ENCODE measurements at regions not wholly inside any gene's neighbourhood (a gene's known extent, or its start where the extent isn't known, plus 50 kb on each side); places are given as distances from the start of the nearest gene placed in this dataset.

DNA sequence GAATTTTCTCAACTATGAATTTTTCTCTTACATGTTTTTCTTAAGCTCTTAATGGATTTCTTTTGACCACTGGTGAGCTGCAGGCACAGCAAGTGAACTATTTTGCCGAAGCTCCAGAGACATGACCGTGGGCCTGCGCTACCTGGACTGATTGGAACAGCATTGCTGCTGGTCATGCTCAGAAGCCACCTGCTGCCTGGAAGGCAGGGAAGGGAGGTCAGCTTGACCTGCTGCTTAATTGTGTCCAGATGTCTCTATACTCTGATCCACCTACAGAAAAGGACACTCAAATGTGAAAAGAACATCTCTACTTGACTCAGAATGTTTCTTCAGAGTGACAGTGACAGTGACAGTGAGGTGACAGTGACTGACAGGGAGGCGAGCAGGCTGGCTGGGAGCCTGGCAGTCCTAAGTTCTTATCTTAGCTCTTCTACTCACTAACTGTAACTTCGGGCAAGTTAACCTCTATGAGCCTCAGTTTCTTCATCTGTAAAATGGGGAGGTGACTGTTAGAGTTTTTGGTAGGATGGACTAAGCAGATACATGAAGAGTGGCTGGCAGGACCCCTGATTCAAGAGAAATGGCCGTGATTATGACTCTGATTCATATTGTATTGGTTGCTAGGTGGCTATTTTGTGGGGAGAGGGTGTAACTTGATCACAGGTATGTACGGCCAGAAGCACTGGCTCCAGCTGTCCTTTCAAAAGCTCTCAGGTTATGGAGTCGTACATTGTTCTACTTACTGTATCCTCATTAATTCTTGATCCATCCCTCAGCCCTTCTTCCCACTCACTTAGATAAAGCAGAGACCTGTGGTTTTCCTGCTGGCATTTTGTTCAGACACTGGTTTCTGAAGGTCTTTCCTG lies 54.8 kb upstream of the DLG1 start:
- Histone ChIP-seq H3K27ac (peak overlapping the region in 2 of 3 donors; percentile 78 to 80), H3K27me3 (no peaks in the 10 kb centered on the region), H3K9me3 (no peaks in the 10 kb centered on the region), H3K36me3 (no peaks in the 10 kb centered on the region), H3K4me3 (replicated peaks in 1 of 3) (no peak overlapping the region), H3K4me1 (peaks cover 19 to 38% of the 10 kb centered on the region in 2 donors)
- 74 to 81% methylated on average over 8 of the region's 8 CpGs for WGBS, 2 donors
- TF ChIP-seq, protein P1, sequence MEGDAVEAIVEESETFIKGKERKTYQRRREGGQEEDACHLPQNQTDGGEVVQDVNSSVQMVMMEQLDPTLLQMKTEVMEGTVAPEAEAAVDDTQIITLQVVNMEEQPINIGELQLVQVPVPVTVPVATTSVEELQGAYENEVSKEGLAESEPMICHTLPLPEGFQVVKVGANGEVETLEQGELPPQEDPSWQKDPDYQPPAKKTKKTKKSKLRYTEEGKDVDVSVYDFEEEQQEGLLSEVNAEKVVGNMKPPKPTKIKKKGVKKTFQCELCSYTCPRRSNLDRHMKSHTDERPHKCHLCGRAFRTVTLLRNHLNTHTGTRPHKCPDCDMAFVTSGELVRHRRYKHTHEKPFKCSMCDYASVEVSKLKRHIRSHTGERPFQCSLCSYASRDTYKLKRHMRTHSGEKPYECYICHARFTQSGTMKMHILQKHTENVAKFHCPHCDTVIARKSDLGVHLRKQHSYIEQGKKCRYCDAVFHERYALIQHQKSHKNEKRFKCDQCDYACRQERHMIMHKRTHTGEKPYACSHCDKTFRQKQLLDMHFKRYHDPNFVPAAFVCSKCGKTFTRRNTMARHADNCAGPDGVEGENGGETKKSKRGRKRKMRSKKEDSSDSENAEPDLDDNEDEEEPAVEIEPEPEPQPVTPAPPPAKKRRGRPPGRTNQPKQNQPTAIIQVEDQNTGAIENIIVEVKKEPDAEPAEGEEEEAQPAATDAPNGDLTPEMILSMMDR (IDR thresholded peaks at IDR 0.05) = no peak
- TF ChIP-seq POLR2A (IDR thresholded peaks at IDR 0.05) = no peak
- intact Hi-C loops (cut with DNase I) = no loop called here
- DNase-seq = no peak

DNA sequence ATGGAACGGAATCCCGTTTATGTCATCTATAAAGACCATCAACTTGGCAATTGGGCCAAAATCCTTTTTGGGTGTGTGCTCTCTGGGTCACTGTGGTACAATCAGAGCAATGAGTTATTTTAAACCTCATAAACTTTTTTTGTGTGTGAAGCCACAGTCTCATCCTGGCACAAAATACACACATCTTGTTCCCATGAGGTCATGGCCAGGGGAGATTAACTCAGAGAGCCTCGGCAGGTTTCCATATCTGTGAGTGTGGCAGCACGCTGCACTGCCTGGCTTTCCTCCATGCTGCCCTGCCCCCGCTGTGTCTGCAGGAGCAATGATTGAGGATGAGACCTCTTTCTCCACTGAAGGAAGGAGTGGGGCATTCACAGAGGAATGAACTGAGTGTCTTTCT lies 54.0 kb upstream of the DLG1 start:
- Histone ChIP-seq H3K27ac (no peak overlapping the region), H3K36me3 (no peaks in the 10 kb centered on the region), H3K27me3 (no peaks in the 10 kb centered on the region), H3K4me1 (peaks cover 19 to 38% of the 10 kb centered on the region in 2 donors), H3K9me3 (no peaks in the 10 kb centered on the region), H3K4me3 (replicated peaks in 1 of 3) (no peak overlapping the region)
- 60 to 67% methylated on average over 5 of the region's 5 CpGs for WGBS, 2 donors
- intact Hi-C loops (cut with DNase I) = no loop called here
- peak; percentile 70 to 71 for DNase-seq
- no peak for TF ChIP-seq POLR2A (IDR thresholded peaks at IDR 0.05)
- TF ChIP-seq, protein P1 (IDR thresholded peaks at IDR 0.05) = no peak

DNA sequence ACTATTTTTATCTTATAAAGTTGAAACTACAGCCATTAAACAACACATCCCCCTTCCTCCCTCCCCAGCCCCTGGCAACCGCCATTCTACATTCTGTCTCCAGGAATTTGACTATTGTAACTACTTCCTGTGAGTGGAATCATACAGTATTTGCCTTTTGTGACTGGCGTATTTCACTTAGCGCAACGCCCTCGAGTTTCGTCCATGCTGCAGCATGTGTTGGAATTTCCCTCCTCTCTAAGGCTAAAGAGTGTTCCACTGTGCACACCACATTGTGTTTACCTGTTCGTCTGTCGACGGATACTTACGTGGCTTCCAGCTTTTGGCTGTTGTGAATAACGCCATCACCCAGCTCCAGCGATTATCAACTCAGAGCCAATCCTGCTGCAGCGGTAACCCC lies 52.0 kb upstream of the DLG1 start:
- WGBS, 2 donors = 90 to 92% methylated on average over 13 of the region's 13 CpGs
- intact Hi-C loops (cut with DNase I) = no loop called here
- TF ChIP-seq, protein P1 (IDR thresholded peaks at IDR 0.05) = no peak
- no peak for TF ChIP-seq POLR2A (IDR thresholded peaks at IDR 0.05)
- H3K27me3 ChIP-seq = no peaks in the 10 kb centered on the region
- peaks cover 13 to 24% of the 10 kb centered on the region in 2 donors for H3K4me1 ChIP-seq
- DNase-seq = no peak
- no peak overlapping the region for H3K4me3 ChIP-seq (replicated peaks in 1 of 3)
- no peaks in the 10 kb centered on the region for H3K9me3 ChIP-seq
- H3K36me3 ChIP-seq = no peaks in the 10 kb centered on the region
- H3K27ac ChIP-seq = no peak overlapping the region

DNA sequence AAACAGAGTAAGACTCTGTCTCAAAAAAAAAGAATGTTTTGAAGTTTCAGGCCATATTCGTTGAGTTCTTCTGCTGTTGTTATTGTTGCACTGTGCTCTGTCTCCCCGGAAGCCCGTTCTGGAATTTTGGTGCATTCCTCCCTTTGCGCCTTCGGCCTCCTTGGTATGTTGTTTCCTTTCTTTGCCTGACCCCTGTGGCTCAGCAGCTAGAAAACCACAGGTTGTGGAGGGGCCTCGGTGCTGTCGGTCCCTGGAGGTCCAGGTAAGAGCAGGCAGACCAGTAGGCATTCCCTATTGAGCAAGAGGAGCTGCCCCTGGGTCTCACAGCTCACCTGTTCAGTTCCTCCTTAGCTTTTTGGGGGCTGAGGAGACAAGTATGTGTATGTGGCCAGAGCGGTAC lies 51.0 kb upstream of the DLG1 start:
- no peaks in the 10 kb centered on the region for H3K27me3 ChIP-seq
- WGBS, 2 donors = 73 to 82% methylated on average over 8 of the region's 8 CpGs
- no peak for DNase-seq
- no peak overlapping the region for H3K4me3 ChIP-seq (replicated peaks in 1 of 3)
- intact Hi-C loops (cut with DNase I) = no loop called here
- H3K27ac ChIP-seq = no peak overlapping the region
- H3K4me1 ChIP-seq = peaks cover 2 to 13% of the 10 kb centered on the region in 2 donors
- H3K36me3 ChIP-seq = no peaks in the 10 kb centered on the region
- no peak for TF ChIP-seq POLR2A (IDR thresholded peaks at IDR 0.05)
- TF ChIP-seq, protein P1 (IDR thresholded peaks at IDR 0.05) = no peak
- no peaks in the 10 kb centered on the region for H3K9me3 ChIP-seq
